SK-N-MC (cell line): ENCODE measurements at regions not wholly inside any gene's neighbourhood (a gene's known extent, or its start where the extent isn't known, plus 50 kb on each side); places are given as distances from the start of the nearest gene placed in this dataset.

Source experiments
- EZH2 ChIP-seq: fragments of 200-600 bp; sonication (generic); IDR thresholded peaks from one replicate; pipeline ENCODE4 v1.6.1; 2017; ENCODE audit warnings: antibody characterized with exemption
- FOXP2 ChIP-seq: optimal IDR thresholded peaks from 2 replicates; pipeline ENCODE3; 2011; ENCODE audit warnings: mild to moderate bottlenecking, moderate library complexity; ENCODE audit not compliant: insufficient read depth; ENCODE audit errors: extremely low read length, control extremely low read depth
- POLR2AphosphoS5 ChIP-seq: IDR thresholded peaks from 2 replicates; pipeline ENCODE4 v1.6.1; 2012; ENCODE audit warnings: mild to moderate bottlenecking, low read depth, low read length, borderline replicate concordance

GRCh38 chr5:6279607-6280006 lies 98.7 kb downstream of the MED10 start:
- TF ChIP-seq EZH2, result no peak
- TF ChIP-seq POLR2AphosphoS5, result no peak
- TF ChIP-seq FOXP2, result no peak
